ENCODE measurements at regions not wholly inside any gene's neighbourhood (a gene's known extent, or its start where the extent isn't known, plus 50 kb on each side); places are given as distances from the start of the nearest gene placed in this dataset.
A peak's percentile ranks its signal among the peaks of the same experiment; 100 is the strongest.

DNA sequence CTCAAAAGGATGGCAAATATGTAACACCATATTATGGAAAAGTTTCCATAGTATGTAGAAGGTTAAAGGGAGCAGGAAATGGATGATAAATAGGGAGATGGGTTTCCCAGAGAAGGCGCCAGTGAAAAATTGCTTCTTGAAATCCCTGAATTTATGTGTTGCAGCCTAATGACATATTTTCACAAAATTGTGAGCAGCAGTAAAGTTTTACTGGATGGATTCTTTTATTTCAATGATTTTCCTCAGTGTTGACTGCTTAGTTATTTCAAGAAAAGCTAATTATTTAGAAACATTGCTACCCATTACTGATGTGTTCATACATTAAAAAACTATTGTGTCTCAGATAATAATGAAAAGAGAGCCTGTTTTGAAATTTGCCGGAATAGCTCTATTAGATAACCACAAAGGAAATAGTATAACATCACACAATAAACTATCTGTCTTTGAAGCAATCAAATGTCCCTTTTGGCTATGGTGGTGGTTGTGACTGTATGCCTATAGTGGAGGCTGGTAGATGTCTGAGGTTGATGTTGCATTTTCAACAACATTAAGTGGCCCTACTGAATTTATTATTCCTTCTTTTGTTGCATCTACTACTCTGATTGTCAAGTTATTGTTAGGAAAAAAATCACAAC is 169.9 kb upstream of the HAND2 start:
- no peak for DNase-seq (ENCODE audit: low spot score)
- intact Hi-C loops (cut with DNase I): no loop called here

DNA sequence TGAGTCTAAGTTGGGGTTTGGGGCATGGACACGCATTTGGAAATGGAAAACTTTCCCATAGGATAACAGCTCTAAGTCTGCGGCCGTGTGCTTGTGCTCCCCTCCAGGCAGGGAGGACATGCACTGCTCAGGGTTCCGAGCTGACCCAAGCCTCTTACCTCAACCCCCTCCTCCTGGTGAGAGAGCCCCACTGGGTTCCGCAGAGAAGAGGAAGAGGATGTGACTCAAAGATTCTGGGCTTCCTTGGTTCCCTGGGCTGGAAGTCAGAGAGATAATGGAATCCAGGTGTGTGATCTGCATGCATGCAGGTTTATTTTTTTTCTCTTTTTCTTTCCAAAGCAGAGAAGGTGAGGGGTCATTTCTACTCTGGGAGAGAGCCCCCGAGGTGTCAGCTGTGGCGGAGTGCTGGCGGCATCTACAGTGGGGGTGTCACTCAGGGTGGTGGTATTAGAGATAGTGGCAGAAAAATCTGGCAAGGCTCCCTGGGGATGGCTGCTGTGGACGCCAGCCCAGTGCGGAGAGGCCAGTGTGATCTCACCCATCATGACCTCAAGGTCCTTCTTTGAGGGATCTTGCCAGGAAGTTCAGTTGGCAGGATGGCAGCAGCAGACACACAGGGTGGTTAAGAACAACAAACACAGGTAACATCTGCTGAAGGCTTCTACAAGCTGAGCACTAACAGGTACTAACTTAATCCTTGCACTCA is 168.7 kb upstream of the HAND2 start:
- intact Hi-C loops (cut with DNase I): no loop called here
- ATAC-seq: peak; percentile 36
- no peak for DNase-seq (ENCODE audit: low spot score)

More for the DNA sequence above, 169.9 kb upstream of the HAND2 start:
- no peak for ATAC-seq

DNA sequence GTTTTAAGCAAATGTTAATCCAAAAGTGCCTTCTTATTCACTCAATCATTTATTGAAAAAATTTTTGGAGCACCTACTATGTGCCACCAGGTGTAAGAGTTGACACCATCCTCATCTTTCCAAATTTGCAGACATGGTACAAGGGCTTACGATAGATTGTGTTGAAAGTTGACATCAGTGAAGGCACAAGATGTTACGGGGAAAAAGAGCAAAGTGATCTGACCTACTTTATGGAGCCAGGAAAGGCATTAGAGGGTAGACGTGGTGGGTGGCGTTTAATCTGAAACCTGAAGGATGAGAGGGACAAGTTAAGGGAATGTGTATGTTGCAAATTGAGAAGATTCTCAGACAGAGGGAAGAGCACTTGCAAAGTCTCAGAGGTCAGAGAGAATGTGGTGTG is 167.8 kb upstream of the HAND2 start:
- intact Hi-C loops (cut with DNase I): no loop called here
- ATAC-seq (no peak), DNase-seq (ENCODE audit: low spot score) (no peak)

DNA sequence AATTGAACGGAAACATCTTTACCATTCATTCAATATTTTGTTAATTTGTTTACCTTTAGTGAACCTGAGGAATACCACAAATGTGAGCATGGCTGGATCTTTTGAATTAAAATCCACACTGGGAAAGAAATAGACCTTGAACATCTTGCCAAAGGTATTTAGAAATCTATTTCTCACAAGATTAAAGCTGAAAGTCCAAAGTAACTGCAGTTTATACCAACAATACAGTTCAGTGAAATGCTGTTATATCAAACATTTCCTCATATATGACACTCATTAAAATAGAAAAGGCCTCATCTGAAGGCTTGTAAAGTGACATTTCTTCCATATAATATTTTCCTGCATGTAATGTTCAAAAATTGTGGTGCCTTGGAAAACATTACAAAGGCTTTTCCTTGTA is 166.5 kb upstream of the HAND2 start:
- no peak for ATAC-seq
- no peak for DNase-seq (ENCODE audit: low spot score)
- intact Hi-C loops (cut with DNase I): no loop called here

DNA sequence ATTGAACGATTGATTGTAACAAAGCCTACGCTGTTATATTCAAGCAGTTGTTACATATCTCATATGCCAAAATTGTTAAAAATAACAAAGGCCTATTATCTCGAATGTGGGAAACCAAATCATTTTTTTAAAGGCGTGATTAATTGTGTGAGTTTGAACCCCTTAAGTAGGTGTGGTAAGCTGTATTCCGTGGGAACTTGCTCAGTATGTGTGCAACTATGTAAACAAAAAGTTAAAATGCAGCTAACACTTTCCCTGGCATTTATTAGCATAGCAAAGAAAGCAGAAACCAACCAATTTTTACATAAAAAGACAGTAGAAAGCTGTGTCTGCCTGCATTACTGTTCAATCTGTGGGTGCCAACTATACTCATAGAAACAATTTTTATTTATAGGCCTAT is 166.0 kb upstream of the HAND2 start:
- ATAC-seq: no peak
- intact Hi-C loops (cut with DNase I): no loop called here
- no peak for DNase-seq (ENCODE audit: low spot score)

DNA sequence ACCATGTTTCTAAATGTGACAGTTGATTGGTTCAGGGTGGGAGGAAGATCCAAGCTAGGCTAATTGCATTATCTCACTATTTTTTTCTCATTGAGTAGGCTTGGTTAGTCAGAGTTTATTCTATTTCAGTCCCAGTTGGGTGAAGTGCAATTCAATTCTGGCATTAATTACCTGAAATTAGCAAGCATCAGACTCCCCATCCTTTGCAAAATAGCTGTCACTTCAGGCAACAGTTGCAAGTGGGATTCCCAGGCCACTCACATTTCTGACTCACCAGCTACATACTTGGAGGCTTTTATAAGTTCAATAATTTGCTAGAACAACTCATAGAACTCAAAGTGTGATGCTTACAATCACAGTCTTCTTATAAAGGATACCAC is 155.8 kb upstream of the HAND2 start:
- ATAC-seq: no peak
- no peak for DNase-seq (ENCODE audit: low spot score)
- intact Hi-C loops (cut with DNase I): no loop called here

DNA sequence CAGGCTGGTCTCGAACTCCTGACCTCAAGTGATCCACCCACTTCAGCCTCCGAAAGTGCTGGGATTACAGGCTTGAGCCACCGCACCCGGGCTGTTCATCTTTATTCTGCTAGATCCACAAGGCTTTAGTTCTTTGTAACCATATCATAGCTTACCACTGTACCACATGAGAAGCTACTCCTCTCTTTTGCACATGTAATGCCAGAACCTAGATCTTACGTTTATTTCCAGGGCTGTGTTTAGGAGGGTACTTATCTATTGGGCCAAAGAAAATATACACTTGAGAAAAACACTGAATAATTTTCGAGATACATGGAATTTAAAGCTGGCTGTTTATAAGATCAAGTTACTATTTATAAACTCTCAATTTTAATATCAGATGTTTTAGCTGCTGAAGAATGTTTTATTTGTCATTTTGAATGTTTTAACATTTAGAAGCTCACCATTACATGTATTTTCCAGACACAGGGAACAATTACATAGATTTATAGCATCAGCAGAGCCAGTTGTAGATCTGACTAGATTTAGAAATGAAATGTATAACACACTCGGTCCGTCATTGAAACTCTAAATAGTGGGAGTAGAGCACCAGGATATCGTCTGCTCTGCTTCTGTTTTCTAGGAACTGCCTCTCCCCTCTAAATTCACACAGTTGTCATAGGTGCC is 155.3 kb upstream of the HAND2 start:
- ATAC-seq (no peak), DNase-seq (ENCODE audit: low spot score) (no peak)
- intact Hi-C loops (cut with DNase I): no loop called here

DNA sequence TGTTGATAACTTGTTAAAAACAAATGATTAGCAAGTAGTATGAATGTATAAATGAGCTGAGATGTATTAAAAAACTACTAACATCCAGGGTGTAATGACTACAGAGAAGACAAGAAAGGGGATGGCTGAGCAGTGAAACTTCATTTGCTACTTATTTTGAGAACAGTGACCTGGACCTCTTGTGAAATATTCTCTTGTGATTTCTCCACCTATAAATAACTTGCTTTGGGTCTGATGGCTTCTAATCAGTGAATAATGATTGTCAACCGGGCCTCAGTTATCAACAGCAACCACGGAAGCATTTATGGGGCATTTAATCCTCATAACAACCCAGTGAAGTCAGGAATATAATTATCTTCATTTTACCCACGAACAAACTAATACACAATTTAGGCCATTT is 154.2 kb upstream of the HAND2 start:
- intact Hi-C loops (cut with DNase I): no loop called here
- ATAC-seq (no peak), DNase-seq (ENCODE audit: low spot score) (no peak)

DNA sequence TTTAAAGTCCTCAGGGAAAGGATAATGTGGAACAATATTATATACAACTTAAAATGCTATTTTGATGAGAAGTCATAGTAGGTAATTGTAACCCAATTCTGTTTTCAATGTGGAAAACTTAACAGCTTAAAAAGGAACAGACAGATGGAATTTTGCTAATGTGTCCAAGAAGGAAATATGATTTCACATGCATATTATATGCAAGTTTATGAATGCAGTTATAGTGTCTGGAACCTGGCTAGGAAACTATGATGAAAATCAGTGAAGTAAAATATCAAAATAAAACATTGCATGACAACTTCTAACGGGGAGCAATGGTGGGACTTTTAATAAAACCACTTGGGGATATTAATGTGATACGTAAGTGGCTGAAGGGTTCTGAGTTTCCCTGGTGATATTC is 152.6 kb upstream of the HAND2 start:
- no peak for ATAC-seq
- no peak for DNase-seq (ENCODE audit: low spot score)
- intact Hi-C loops (cut with DNase I): no loop called here

DNA sequence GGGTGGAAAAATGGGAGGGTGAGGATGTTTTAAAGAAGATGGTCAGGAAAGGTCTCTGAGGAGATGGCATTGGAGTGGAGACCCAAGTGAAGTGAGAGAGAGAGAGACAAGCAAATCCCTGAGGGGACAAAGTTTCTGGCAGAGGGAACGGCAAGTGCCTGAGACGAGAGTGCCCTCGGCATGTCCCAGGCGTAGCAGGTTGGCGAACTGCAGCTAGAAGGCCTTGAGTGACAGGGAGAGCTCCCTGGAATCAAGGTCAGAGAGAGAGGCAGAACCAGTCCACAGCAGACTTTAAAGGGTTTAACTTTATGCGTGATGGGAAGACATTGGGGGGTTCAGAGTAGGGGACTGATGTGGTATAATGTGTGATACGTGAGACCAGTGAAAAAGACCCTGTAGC is 150.2 kb upstream of the HAND2 start:
- DNase-seq (ENCODE audit: low spot score) (no peak), ATAC-seq (no peak)
- intact Hi-C loops (cut with DNase I): no loop called here

DNA sequence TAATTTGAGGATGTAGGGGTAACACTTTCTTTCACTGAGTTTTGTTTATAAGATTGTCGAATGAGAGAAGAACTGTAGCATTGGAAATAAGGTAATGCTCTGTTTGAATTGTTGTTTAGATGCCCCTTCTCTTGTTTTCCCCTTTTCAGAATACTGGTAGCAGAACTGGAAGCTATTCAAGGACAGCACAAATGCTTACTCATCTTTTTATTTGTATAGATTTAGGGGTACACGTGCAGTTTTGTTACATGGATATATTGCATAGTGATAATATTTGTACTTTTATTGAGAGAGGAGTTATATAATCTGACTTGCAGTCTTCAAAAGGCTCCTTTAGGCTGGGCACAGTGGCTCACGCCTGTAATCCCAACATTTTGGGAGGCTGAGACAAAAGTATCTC is 145.4 kb upstream of the HAND2 start:
- DNase-seq (ENCODE audit: low spot score): no peak
- intact Hi-C loops (cut with DNase I): no loop called here
- no peak for ATAC-seq

DNA sequence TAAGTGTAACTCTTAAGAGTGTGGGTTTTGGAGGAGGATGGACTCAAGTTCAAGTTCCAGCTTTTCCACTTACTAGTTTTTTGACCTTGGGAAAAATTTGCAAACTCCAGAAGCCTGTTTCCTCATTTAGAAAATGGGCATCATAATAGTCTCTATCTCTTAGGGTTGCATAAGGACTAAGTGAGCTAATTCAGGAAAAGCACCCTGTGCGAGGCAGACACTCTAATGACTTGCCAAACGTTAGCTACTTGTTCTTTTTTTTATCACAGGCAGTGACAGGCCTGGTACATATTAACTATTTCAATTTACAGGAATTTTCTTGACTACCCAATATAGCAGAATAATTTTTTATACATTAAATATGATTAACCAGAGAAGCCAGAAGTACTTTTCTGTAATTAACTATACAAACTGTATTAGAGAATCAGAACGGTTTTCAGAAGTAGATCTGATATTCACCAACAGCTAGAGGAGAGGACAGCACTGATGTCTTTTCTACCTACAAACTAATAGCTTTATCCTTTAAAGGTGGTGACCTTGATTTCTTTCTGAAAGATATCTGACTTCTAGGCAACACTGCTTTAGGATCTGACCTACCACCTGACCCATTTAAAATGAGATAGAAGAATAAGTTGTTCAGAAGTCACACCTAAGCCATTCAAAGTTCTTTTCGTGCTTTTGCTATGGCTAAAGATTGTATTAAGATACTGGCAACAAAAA is 139.6 kb upstream of the HAND2 start:
- DNase-seq (ENCODE audit: low spot score): no peak
- intact Hi-C loops (cut with DNase I): no loop called here
- no peak for ATAC-seq

DNA sequence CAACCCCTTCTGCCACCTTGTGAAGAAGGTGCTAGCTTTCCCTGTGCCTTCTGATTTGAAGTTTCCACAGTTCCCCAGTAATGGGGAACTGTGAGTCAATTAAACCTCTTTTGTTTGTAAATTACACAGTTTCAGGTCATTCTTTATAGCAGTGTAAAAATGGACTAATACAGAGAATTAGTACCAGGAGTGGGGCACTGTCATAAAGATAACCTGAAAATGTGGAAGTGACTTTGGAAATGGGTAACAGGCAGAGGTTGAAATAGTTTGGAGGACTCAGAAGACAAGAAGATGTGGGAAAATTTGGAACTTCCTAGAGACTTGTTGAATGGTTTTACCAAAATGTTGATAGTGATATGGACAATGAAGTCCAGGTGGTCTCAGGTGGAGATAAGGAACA is 131.0 kb upstream of the HAND2 start:
- no peak for DNase-seq (ENCODE audit: low spot score)
- intact Hi-C loops (cut with DNase I): no loop called here
- no peak for ATAC-seq

DNA sequence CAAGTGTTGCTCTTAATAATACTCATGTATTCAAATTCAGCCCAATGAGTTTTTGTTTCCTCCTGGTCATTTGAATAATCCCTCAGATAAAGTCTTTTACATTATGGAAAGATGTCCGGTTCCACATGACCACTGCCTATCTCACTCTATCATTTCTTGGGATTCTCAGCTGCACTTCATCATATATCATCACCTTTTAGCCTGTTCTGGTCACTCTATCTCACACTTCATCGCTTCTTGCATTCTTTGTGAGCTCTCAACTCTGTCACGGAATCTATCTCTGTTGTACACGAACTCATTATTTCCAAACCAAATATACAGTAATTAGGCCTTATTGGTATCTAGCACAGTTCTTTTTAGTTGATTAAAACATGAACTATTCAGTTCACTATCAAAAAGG is 126.9 kb upstream of the HAND2 start:
- DNase-seq (ENCODE audit: low spot score): no peak
- intact Hi-C loops (cut with DNase I): no loop called here
- ATAC-seq: no peak

DNA sequence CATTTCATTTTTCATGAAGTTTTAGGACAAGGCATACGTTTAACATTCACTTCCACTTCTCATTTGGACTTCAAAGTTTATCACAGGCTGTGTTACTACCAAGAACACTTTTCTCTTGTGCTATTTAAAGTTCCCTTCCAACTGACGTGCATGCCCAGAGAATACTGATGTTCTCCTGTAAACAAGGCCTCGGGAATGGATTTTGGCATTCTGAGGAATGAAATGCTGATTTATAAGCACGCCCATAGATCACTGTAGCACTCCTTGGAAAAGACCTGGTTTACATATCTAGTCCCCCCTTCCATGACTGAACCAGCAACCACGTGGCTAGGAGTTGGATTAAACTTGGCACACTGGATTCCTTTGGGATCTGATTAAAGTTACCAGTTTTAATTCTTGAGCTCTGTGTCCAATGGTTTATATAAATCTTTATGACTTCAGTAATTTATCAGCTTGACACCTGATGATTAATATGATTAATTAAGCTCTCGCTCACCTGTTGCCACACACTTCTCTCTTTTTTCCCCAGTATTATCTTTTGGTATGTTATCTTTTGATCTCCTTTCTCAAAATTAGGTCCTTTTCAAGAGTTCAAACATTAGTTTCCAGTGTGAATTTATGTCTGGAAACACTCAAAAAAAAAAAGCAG is 122.4 kb upstream of the HAND2 start:
- no peak for DNase-seq (ENCODE audit: low spot score)
- peak; percentile 26 for ATAC-seq
- intact Hi-C loops (cut with DNase I): no loop called here

DNA sequence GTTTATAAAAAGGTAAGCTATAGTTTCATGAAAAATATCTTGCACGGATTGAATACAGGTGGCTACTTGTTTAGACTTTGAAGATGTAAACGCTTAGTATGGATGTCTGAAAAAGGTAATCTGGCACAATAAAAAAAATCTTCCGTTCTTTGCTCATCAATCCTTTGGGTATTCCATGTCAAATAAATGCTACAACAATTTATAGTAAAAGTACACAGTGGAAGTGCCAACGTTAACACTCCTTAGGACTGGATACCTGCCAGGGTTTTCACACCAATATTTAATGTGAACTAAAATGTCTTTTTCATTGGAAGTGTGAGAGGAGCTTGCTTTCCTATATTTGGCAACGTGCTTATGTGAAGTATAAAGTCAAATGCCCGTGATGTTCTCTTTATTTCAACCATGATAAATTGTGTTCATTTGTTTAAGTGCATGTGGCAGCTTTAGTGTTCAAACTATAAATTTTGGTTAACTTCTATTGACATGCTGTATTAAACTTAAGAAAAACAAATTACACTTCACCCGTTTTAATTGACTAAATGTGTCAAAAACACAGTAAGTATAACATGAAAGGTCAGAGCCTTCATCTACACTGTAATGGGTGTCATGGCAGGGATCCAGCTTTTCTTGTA is 121.7 kb upstream of the HAND2 start:
- DNase-seq (ENCODE audit: low spot score): no peak
- ATAC-seq: no peak
- intact Hi-C loops (cut with DNase I): no loop called here

DNA sequence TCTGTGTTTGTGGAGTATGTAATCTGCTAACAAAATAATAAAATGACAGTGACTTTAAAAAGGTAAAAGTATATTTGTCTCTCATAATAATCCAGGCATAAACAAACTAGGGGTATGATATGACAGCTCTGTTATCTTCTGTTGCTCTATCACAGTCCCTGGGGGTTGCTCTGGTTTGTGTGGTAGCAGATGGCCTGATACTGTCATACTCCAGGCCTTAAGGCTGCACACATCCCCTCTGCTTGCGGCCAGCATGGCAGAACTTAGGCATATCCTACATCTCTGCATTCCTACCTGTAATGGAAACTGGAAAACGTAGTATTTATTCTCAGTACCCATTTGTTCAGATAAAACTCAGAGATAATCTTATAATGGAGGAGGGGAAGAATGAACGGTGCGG is 117.9 kb upstream of the HAND2 start:
- no peak for ATAC-seq
- DNase-seq (ENCODE audit: low spot score): no peak
- intact Hi-C loops (cut with DNase I): no loop called here

DNA sequence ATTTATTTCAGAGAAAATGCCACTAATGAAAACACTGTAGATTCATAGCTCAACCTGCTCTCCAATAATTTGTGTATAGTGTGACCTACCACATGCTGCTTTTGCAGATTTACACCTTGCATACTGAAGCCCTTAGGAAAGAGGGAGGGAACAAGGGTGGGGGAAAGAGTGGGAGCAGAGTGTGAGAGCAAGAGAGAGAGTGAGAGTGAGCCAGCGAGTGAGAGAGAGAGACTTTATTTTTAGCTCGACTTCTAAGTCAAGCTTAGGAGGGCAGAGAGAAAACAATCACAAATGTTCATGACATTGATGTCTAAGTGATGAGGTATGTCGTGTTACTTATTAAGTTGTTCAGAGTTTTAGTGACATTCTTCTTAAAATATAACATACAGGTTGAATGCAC is 112.5 kb upstream of the HAND2 start:
- ATAC-seq (no peak), DNase-seq (ENCODE audit: low spot score) (no peak)
- intact Hi-C loops (cut with DNase I): no loop called here

DNA sequence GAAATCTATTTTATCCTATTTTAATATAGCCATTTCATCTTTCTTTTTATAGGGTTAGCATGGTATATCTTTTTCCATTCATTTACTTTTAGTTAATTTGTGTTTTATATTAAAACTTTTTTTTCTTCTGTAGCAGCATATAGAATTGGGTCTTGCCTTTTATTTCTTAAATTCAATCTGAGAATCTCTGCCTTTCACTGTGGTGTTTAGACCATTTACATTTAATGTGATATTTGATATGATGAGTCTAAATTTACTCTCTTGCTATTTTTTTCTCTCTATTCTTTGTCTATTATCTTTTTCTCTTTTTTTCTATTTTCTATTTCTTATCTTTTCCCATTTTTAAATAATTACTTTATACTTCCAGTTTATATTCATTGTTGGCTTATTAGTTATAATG is 105.4 kb upstream of the HAND2 start:
- no peak for ATAC-seq
- intact Hi-C loops (cut with DNase I): no loop called here

More for the DNA sequence above, 105.4 kb upstream of the HAND2 start:
- DNase-seq (ENCODE audit: low spot score): no peak

Measured in sciatic nerve (tissue), 2 donors.